ENCODE measurements at regions not wholly inside any gene's neighbourhood (a gene's known extent, or its start where the extent isn't known, plus 50 kb on each side); places are given as distances from the start of the nearest gene placed in this dataset.

DNA sequence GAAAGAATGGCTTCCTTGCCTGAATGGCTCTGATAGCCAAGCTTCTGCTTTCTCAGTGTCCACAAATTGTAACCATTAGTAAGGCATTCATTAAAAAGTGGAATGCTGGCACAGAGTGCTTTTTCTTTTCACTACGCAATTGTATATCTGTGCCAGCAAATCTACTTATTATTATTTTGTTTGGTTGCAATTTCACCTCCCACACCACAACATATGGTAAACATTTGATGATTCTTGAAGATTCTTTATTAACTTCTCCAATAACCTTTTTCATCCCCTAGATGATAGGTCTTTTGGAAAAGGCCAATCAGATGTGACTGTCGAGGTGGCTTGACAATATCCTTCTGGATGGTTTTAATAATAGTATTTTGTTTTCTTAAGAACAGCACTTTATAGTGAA lies 234.1 kb downstream of the TMEM38B start:
- no peak for DNase-seq

- DNase-seq: no peak
Observed at GRCh38 chr9:105930011-105930627, 235.8 kb downstream of the TMEM38B start.

DNA sequence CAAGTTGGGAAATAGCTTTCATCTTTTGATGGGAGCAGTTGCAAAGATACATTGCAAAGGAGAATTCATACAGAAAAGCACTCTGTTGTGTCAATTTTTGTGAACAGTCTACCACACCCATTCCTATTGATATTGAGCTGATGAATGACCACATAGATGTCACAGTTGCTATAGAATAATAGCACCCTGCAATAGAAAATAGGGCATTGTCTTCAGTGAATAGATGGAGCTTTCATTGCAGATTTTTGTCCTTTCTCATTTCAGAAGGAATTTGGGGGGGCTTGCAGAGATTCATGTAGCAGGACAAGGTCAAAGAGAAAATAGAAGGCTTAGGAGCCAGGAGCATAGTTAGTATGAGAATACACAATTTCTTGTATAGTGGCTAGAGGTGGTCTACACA lies 237.9 kb downstream of the TMEM38B start:
- DNase-seq: no peak

GRCh38 chr9:105950448-105950847 lies 256.1 kb downstream of the TMEM38B start:
- DNase-seq: no peak

DNA sequence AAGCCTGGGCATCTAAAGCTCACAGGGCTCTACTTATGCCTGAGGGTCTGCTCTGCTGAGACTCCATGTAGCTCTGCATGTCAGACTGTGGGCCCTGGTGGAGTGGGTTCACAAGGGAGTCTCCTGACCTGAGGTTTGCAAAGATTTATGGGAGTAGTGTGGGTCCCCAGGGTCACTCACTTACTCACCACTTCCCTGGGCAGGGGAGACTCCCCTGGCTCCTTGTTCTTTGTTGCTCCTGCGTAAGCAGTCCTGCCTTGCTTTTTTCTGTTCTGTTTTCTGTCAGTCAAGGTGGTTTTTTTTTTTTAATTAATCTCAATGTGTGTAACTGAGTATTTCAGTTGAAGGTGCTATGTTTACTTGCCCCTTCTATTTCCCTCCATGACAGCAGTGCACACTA lies 256.6 kb downstream of the TMEM38B start:
- no peak for DNase-seq

GRCh38 chr9:105954517-105954916 lies 260.2 kb downstream of the TMEM38B start:
- no peak for DNase-seq

GRCh38 chr9:105957830-105958229 lies 263.5 kb downstream of the TMEM38B start:
- DNase-seq: no peak

- DNase-seq: no peak
Observed at GRCh38 chr9:105958587-105958986, 264.2 kb downstream of the TMEM38B start.

DNA sequence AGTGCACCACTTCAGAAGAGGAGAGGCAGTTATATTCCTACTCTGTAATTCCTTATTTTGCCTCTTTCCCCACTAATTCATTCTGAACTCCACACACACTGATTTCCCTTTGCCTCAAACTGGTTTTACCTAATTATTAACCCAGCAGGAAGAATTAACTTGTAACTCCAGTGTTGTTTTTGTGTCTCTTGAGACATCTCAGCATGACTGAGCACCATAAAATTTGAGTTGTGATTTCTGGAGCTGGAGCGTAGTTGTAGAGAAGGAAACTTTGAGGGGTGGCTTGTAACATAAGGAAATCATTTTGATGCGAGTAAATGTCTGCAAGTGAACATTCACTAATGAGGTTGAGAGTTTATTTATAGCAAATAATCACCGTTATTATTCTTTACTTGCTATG lies 265.2 kb downstream of the TMEM38B start:
- no peak for DNase-seq

DNA sequence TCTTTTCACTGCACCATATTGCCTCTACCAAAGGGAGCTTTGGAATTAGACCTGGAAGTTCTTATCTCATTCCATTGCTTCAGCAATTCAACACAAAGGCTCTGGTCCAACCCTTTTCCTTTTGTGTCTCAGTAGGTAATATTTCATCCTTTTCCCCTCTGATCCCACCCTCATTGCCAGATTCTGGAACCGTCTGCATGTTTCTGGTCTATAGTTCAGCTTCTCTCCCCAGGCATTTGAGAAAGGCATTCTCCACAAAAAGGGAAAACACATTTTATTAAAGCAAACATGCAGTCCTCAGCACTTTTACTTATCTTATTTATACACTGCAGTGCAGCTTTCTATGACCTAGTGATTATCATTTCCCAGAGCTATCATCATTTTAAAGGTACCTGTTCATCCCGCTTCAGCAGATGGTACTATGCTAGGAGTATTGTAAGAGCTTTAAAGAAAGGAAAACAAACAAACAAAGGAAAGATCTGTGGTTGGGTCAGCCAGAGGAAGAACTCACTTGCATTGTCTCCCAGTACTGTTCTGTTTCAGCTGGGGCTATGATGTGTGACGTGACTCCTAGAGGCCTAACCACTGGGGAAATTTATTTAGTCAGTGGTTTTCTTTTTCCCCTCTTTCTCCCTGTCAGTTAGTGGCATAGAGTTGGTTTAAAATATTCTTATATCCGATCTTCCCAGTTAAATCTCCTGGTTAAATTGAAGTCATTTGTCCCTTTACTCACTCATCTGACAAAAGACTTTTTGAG lies 269.2 kb downstream of the TMEM38B start:
- no peak for DNase-seq

- DNase-seq: no peak
Observed at GRCh38 chr9:105964156-105964555, 269.8 kb downstream of the TMEM38B start.

DNA sequence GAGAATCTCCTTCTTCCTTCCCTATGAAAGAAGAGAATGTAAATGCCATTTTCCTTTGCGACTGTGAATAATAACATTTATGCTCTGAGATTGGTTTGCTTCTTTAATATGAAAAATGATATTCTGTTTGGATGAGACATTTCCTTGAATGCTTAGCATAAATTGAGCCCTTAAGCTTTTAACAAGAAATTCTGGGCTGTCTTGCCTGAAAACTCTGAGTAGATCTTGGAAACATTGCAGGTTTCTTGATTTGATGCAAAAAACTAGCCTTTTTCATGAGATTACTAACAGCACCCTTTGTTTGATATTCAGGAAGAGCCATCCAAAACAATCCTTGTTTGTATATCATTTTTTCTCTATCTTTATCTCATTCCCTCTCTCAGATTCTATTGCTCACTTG lies 272.5 kb downstream of the TMEM38B start:
- no peak for DNase-seq

GRCh38 chr9:105967248-105967647 lies 272.9 kb downstream of the TMEM38B start:
- DNase-seq: no peak

- DNase-seq: no peak
Observed at GRCh38 chr9:105967797-105968196, 273.5 kb downstream of the TMEM38B start.

DNA sequence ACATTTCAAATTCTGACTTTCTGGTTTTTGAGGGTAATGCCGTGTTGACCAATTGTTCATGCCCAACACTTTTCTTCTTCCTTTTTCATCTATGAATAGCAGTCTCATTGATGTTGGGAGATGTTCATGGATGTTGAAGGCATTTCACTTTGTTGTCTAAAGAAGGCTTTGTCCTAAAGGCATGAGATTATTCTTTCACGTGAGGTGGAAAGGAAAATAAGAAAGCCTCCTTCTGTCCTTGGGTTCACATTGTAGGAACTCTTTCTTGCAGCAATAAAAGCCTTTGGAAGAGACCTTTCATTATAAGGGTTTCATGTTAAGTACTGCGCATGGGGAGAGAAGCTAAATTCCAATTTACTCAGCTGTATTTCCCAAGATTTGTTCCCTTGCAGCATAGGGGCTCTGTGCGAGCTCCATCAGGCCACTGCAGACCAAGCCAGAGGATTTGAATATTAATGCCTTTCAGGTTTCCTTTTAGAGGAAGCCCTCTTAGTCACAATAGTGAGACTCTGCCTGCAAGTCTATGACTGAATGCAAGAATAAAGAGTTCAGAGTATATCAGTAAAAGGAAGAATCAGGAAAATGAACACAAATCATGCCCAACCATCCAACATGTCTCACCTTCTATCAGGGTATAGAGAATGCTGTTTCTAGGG lies 274.6 kb downstream of the TMEM38B start:
- no peak for DNase-seq

GRCh38 chr9:105969636-105970035 lies 275.3 kb downstream of the TMEM38B start:
- DNase-seq: no peak

DNA sequence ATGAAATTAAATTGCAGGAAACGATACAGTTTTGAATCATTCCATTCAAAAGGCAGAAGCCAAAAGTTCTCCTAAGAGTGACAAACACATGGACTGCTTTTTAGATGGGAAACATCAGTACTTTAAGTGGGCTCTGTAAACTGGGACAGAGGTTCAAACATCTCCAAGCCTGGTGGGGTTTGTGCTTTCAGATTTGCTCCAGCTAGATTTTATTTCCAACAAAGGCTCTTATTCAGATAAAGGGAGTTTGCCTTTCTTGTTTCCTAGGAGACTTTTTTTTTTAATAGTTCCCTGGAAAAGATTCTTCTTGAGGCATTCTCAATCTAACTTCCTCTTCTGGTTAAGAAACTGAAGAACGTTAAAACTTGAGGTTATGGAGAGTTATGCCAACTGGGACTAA lies 277.6 kb downstream of the TMEM38B start:
- no peak for DNase-seq

DNA sequence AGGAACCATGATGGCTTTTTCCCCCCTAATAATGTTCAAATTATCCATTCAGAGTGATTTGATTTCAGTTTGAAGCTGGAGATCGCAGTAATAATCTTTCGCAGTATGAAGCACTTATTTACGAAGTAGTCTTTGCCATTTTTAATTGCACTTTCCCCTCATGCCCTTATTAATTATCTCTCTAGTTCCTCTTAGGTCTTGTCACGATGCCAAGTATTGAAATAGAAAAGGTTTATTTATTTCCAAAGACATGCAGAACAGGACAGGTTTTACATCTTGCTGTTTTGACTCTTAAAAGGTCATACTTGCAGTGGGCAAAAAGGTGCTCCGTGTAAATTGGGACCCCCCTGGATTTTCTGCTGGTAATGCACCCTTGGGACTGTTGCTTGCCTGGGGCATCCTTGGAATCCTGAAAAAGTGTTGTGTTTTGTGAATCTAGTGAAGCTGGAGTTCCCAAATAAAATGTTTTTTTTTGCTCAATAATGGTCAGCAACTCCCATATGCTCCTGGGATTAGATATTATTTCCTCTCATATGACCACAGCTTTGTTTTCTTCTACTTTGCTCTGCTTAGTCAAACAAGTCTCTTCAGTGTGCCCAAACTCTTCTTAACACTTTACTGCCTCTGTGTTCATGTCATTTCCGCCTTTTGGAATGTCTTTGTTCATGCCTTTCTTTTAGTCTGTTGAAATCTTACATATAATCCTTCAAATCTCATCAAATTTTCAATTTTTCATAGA lies 278.3 kb downstream of the TMEM38B start:
- no peak for DNase-seq

DNA sequence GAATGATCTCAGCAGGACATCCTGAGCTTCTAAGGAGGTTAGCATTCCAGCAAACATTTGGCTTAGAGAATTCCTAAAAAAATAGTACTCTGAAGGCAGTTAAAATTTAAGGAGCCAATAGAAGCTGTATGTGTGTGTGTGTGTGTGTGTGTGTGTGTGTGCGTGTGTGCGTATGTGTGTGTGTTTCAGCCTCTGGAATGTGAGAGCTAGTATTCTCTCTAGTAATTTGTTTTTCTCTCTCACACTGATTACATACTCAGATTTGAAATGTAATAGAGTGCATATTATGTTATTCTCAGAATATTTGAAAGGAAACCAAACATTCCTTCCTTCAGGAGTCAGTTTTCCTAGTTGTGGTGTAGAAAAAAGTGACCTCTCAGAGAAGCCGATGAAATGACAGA lies 279.6 kb downstream of the TMEM38B start:
- DNase-seq: no peak

- no peak for DNase-seq
Observed at GRCh38 chr9:105975886-105976645, 281.7 kb downstream of the TMEM38B start.

GRCh38 chr9:105978336-105978735 lies 284.0 kb downstream of the TMEM38B start:
- no peak for DNase-seq

- DNase-seq: no peak
Observed at GRCh38 chr9:105978826-105979225, 284.5 kb downstream of the TMEM38B start.

GRCh38 chr9:105979290-105979689 lies 284.9 kb downstream of the TMEM38B start:
- DNase-seq: no peak

Measured in activated CD8-positive, alpha-beta memory T cell treated with anti-CD3 and anti-CD28 coated beads for 24 hours (primary cell).